ENCODE measurements at regions not wholly inside any gene's neighbourhood (a gene's known extent, or its start where the extent isn't known, plus 50 kb on each side); places are given as distances from the start of the nearest gene placed in this dataset.

DNA sequence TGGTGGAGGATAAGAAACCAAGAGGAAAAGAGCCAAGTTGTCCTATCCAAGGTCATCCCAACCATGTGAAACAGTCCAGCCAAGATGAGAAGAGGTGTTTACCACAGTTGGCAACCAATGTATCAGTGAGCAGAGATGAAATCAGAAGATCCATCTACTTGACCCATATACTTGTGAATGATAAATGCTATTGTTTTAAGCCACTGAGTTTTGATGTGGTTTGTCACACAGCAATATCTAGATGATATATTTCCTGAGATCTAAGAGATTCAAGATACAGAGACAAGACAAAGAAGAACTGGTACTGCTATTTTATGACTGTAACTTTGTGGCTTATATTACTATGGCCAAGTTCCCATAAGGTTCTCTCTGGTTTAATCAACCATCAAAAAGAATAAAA, 721.2 kb downstream of the MAFB start:
- H3K9me3 Mint-ChIP-seq: peaks cover 40% of the 10 kb centered on the region
- ChIA-PET POLR2A (no interaction called here), CTCF (no interaction called here)

GRCh38 chr20:39961637-39962244, 727.3 kb downstream of the MAFB start:
- ATAC-seq (peak; percentile 17; the same call in 1 of the 2 replicates), DNase-seq (ENCODE audit: low spot score) (no peak)
- no peaks in the 10 kb centered on the region for H3K9me3 Mint-ChIP-seq
- no peak overlapping the region for H3K4me3 Mint-ChIP-seq
- H3K4me1 Mint-ChIP-seq: peaks cover 22% of the 10 kb centered on the region
- TF ChIP-seq GTF2I (CRISPR knock-in tag; conservative IDR thresholded peaks at IDR 0.05) (no peak), ZNF423 (CRISPR knock-in tag; IDR thresholded peaks at IDR 0.05) (no peak), AFF4 (CRISPR knock-in tag; IDR thresholded peaks at IDR 0.05; ENCODE audit: borderline replicate concordance) (no peak), CDX4 (CRISPR knock-in tag; IDR thresholded peaks at IDR 0.05; ENCODE audit: borderline replicate concordance) (no peak), RELA (CRISPR knock-in tag; IDR thresholded peaks at IDR 0.05; ENCODE audit: borderline replicate concordance) (no peak), ZNF396 (CRISPR knock-in tag; IDR thresholded peaks at IDR 0.05; ENCODE audit: borderline replicate concordance) (no peak), ETV6 (CRISPR knock-in tag; IDR thresholded peaks at IDR 0.05) (no peak), ZNF263 (CRISPR knock-in tag; IDR thresholded peaks at IDR 0.05; ENCODE audit: low read depth) (no peak), PREB (CRISPR knock-in tag; IDR thresholded peaks at IDR 0.05; ENCODE audit: borderline replicate concordance) (no peak), NFE2L1 (CRISPR knock-in tag; IDR thresholded peaks at IDR 0.05) (no peak), JUN (CRISPR knock-in tag; IDR thresholded peaks at IDR 0.05) (no peak)
- TF ChIP-seq, protein P1, sequence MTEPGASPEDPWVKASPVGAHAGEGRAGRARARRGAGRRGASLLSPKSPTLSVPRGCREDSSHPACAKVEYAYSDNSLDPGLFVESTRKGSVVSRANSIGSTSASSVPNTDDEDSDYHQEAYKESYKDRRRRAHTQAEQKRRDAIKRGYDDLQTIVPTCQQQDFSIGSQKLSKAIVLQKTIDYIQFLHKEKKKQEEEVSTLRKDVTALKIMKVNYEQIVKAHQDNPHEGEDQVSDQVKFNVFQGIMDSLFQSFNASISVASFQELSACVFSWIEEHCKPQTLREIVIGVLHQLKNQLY (CRISPR knock-in tag; IDR thresholded peaks at IDR 0.05): no peak
- POLR2A ChIA-PET: no interaction called here
- CTCF ChIA-PET: interaction anchor here (0.8 to 1.4 kb wide), 4 partner anchors 69 to 199 kb away, joined by 3 read pairs; no protein-coding TSS in a partner anchor
- H3K27ac Mint-ChIP-seq: peak overlapping the region; percentile 45
- H3K36me3 Mint-ChIP-seq: no peaks in the 10 kb centered on the region
- no peaks in the 10 kb centered on the region for H3K27me3 Mint-ChIP-seq (ENCODE audit: low read depth)

More for the DNA sequence above, 721.2 kb downstream of the MAFB start:
- H3K4me1 Mint-ChIP-seq: no peaks in the 10 kb centered on the region
- H3K27ac Mint-ChIP-seq: no peak overlapping the region
- no peak for ATAC-seq
- TF ChIP-seq, protein P2, sequence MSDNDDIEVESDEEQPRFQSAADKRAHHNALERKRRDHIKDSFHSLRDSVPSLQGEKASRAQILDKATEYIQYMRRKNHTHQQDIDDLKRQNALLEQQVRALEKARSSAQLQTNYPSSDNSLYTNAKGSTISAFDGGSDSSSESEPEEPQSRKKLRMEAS (CRISPR knock-in tag; IDR thresholded peaks at IDR 0.05): no peak
- no peak for TF ChIP-seq ZNF232 (CRISPR knock-in tag; IDR thresholded peaks at IDR 0.05)
- no peak for TF ChIP-seq IRF2 (CRISPR knock-in tag; IDR thresholded peaks at IDR 0.05; ENCODE audit: borderline replicate concordance, low read depth)
- no peak for TF ChIP-seq NFATC4 (CRISPR knock-in tag; IDR thresholded peaks at IDR 0.05)
- TF ChIP-seq SP1 (CRISPR knock-in tag; conservative IDR thresholded peaks at IDR 0.05): no peak
- no peak for TF ChIP-seq NR3C1 (CRISPR knock-in tag; conservative IDR thresholded peaks at IDR 0.05; ENCODE audit: low read depth)
- no peak for TF ChIP-seq FOXJ3 (CRISPR knock-in tag; IDR thresholded peaks at IDR 0.05; ENCODE audit: borderline replicate concordance)
- TF ChIP-seq NFYB (CRISPR knock-in tag; conservative IDR thresholded peaks at IDR 0.05; ENCODE audit: low read depth): no peak
- H3K4me3 Mint-ChIP-seq: no peak overlapping the region
- H3K36me3 Mint-ChIP-seq: peaks cover 26% of the 10 kb centered on the region
- no peak for DNase-seq (ENCODE audit: low spot score)
- no peaks in the 10 kb centered on the region for H3K27me3 Mint-ChIP-seq (ENCODE audit: low read depth)

All from WTC11 (cell line).